ENCODE measurements at regions not wholly inside any gene's neighbourhood (a gene's known extent, or its start where the extent isn't known, plus 50 kb on each side); places are given as distances from the start of the nearest gene placed in this dataset.

DNA sequence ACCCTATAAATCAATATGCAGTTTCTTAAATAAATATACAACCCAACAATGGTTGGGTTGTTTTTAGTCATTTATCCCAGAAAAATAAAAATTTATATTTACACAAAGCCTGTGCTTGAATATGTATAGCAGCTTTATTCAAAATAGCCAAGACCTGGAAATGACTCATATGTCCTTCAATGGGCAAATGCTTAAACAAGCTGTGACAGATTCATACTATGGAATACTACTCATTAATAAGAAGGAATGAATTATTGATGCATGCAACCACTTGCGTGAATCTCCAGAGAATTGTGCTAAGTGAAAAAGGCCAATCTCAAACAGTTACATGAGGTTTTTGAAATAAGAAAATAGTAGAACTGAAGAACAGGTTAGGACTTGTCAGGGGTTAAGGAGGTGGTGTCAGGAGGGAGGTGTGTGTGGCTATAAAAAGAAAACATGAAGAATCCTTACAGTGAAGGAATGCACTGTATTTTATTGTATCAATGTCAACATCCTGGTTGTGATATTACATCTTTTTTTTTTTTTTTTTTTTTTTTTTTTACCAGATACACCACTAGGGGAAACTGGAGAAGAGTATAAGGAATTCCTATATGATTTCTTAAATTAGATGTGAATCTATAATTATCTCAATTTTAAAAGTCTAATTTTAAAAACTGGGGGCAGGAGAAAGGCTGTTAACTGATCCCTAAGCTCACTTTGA lies 82.4 kb upstream of the CD44 start:
- H3K9me3 Mint-ChIP-seq = no peaks in the 10 kb centered on the region
- H3K36me3 Mint-ChIP-seq = no peaks in the 10 kb centered on the region
- H3K4me3 Mint-ChIP-seq = no peak overlapping the region
- peaks cover 4% of the 10 kb centered on the region for H3K4me1 Mint-ChIP-seq (ENCODE audit: unreplicated experiment)
- TF ChIP-seq, protein P1, sequence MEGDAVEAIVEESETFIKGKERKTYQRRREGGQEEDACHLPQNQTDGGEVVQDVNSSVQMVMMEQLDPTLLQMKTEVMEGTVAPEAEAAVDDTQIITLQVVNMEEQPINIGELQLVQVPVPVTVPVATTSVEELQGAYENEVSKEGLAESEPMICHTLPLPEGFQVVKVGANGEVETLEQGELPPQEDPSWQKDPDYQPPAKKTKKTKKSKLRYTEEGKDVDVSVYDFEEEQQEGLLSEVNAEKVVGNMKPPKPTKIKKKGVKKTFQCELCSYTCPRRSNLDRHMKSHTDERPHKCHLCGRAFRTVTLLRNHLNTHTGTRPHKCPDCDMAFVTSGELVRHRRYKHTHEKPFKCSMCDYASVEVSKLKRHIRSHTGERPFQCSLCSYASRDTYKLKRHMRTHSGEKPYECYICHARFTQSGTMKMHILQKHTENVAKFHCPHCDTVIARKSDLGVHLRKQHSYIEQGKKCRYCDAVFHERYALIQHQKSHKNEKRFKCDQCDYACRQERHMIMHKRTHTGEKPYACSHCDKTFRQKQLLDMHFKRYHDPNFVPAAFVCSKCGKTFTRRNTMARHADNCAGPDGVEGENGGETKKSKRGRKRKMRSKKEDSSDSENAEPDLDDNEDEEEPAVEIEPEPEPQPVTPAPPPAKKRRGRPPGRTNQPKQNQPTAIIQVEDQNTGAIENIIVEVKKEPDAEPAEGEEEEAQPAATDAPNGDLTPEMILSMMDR (conservative IDR thresholded peaks at IDR 0.05) = peak; percentile 54
- no peak for DNase-seq (ENCODE audit: extremely low spot score, unreplicated experiment)
- H3K27me3 Mint-ChIP-seq = no peaks in the 10 kb centered on the region
- no peak overlapping the region for H3K27ac Mint-ChIP-seq

DNA sequence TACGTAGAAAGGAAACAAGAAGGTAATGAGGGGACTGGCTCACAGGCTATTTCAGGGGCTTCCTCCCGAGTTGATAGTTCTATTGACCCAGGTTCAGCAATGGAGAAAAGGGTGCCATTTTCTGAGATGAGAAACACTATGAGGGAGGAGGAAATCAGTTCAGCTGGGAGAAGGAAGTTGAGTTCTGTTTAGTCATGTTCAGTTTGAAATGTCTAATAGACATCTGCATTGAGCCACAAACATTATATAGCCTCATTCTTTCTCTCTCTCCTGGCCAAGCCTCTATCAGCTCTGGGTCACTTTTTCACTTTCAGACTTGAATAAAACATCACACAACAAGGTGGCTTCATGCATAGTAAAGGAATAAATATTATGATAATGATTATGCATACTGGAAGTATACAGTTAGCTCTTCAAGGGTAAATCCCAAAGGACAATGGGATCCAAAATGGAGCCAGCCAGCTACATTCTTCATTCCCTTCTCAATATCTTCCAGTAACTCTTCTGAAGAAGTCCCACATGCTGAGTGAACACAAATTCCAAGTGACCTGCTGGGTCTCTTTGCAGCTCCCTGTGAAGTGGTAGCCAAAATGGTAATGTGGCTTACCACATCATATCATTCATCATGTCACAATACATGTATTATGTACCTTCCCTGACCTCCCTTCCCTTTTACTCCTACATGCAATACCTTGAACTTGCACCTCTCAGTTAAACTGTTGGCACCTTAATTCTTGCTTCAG lies 80.9 kb upstream of the CD44 start:
- H3K4me3 Mint-ChIP-seq = no peak overlapping the region
- H3K36me3 Mint-ChIP-seq = no peaks in the 10 kb centered on the region
- TF ChIP-seq, protein P1 (conservative IDR thresholded peaks at IDR 0.05) = no peak
- H3K4me1 Mint-ChIP-seq (ENCODE audit: unreplicated experiment) = peaks cover 8% of the 10 kb centered on the region
- no peak overlapping the region for H3K27ac Mint-ChIP-seq
- H3K9me3 Mint-ChIP-seq = no peaks in the 10 kb centered on the region
- DNase-seq (ENCODE audit: extremely low spot score, unreplicated experiment) = no peak
- H3K27me3 Mint-ChIP-seq = no peaks in the 10 kb centered on the region

DNA sequence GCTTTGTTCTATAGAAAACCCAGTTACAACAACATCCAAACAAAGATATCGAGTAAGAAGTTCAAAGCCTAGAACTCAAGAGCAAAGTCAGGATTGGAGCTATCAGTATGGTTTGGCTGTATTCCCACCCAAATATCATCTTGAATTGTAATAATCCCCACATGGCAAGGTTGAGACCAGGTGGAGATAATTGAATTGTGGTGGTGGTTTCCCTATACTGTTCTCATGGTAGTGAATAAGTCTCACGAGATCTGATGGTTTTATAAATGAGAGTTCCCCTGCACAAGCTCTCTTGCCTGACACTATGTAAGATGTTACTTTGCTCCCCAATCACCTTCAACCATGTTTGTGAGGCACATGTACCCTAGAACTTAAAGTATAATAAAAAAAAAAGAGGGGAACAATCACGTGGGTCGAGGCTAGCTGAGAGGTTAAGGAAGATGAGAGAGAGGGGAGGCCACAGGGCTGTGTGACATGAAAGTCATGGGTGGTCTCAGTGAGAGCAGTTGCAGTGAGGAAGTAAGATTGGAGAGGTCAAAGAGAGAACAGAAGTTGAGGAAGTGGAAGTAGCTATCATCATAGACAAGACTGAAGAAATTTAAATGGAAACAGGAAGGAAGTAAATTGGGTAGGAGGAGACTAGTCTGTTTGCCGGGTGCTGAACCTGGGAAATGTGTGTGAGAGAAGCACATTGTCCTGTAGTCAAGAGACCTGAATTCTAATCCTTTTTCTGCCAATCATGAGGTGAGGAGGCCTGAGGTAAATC lies 80.1 kb upstream of the CD44 start:
- H3K9me3 Mint-ChIP-seq = no peaks in the 10 kb centered on the region
- DNase-seq (ENCODE audit: extremely low spot score, unreplicated experiment) = no peak
- peaks cover 8% of the 10 kb centered on the region for H3K4me1 Mint-ChIP-seq (ENCODE audit: unreplicated experiment)
- TF ChIP-seq, protein P1 (conservative IDR thresholded peaks at IDR 0.05) = no peak
- H3K27ac Mint-ChIP-seq = no peak overlapping the region
- no peaks in the 10 kb centered on the region for H3K36me3 Mint-ChIP-seq
- H3K4me3 Mint-ChIP-seq = no peak overlapping the region
- no peaks in the 10 kb centered on the region for H3K27me3 Mint-ChIP-seq

DNA sequence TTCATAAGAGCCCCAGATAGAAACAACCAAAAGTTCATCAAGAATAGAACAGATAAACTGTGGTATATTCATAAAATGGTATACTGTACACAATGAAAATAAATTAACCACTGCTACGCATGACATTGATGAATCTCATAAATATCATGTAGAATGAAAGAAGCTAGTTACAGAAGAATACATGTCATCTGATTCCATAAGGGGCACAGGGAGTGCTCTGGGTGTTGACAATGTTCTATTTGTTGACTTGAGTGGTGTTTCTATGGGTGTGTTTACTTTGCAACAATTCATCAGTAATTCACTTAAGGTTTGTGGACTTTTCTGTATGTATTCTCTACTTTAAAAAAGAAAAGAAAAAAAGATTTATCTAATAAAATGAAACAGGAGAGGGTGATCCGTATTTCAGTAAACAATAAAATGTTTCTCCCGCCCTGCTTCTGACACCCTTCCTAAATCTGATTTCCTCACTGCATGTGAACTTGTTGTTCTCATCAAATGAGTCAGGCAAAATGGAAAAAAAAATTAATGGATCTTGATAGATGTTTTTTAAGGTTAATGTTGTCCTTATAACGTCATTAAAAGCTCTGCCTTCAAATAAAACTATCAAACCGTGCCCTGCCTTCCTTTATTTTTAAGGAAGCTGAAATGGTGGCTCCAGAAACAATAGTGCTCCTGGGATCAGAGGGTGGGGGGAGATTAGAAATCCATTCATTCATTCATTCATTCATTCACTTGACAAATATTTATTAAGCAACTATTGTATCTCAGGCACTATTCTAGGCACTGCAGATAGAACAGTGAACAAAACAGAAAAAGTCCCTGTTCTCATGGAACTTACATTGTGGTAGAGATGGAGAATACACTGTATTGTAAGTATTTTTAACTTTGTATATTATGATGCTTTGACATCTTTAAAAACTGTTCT lies 77.2 kb upstream of the CD44 start:
- H3K4me1 Mint-ChIP-seq (ENCODE audit: unreplicated experiment) = peaks cover 4% of the 10 kb centered on the region
- H3K36me3 Mint-ChIP-seq = no peaks in the 10 kb centered on the region
- H3K27ac Mint-ChIP-seq = no peak overlapping the region
- DNase-seq (ENCODE audit: extremely low spot score, unreplicated experiment) = no peak
- peaks cover 7% of the 10 kb centered on the region for H3K9me3 Mint-ChIP-seq
- TF ChIP-seq, protein P1 (conservative IDR thresholded peaks at IDR 0.05) = no peak
- no peak overlapping the region for H3K4me3 Mint-ChIP-seq
- H3K27me3 Mint-ChIP-seq = peaks cover 12% of the 10 kb centered on the region

DNA sequence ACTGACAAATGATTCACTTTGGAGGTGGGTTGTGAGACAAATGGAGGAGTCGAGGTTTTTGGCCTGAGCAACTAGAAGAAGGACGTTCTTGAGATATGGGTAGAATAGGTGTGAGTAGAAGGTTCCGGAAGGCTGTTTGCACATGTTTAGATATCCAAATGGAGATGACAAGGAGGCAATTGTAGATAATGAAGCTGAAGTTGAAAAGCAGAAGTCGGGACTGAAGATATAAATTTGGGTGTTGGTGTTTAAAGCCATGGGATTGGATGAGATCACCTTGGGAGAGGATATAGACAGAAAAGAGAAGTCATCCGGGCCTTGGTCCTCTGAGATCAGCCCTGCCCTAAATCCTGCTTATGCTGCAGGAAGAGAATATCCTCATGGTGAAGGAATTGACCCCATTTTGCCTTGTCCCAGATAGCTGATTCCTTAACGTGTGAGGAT lies 75.5 kb upstream of the CD44 start:
- H3K9me3 Mint-ChIP-seq = peaks cover 9% of the 10 kb centered on the region
- H3K4me1 Mint-ChIP-seq (ENCODE audit: unreplicated experiment) = peaks cover 4% of the 10 kb centered on the region
- no peak overlapping the region for H3K4me3 Mint-ChIP-seq
- no peak for DNase-seq (ENCODE audit: extremely low spot score, unreplicated experiment)
- no peak overlapping the region for H3K27ac Mint-ChIP-seq
- H3K36me3 Mint-ChIP-seq = no peaks in the 10 kb centered on the region
- TF ChIP-seq, protein P1 (conservative IDR thresholded peaks at IDR 0.05) = no peak
- peaks cover 16% of the 10 kb centered on the region for H3K27me3 Mint-ChIP-seq
